HG02798 (cell line): ENCODE measurements at regions not wholly inside any gene's neighbourhood (a gene's known extent, or its start where the extent isn't known, plus 50 kb on each side); places are given as distances from the start of the nearest gene placed in this dataset.
"Not testable (repeated sequence)": the region's sequence is repeated elsewhere in the genome, so short reads cannot be mapped to it uniquely, and the experiment has no call there.

Experiments
- ATAC-seq: cut with Tn5 transposase; IDR thresholded peaks from one replicate; pipeline ENCODE4 v1.9.1; 2021; ENCODE audit warnings: mild to moderate bottlenecking; ENCODE audit not compliant: unreplicated experiment, poor library complexity

- ATAC-seq: no peak
Observed at GRCh38 chr12:126425264-126425663, 1360.0 kb downstream of the AACS start.

DNA sequence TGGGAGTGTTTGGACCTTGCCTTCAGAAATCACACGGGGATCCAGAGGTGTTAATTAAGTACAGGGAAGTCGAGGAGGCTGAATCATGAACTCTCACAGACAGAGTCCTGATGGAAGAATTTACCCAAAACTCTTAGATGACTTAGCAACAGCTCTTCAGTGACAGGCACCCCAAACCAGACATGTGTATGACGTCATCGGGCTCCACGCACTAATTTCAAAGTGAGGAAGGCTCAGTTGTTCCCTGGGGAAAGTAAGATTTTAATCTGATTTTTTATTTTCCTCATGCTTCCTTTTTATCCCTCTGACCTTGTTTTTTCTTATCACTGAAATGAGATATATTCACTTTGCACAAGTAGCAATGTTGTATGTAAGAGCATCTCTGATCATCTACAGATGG, 1363.5 kb downstream of the AACS start:
- no peak for ATAC-seq

- no peak for ATAC-seq
Observed at GRCh38 chr12:126430921-126431320, 1365.7 kb downstream of the AACS start.

GRCh38 chr12:126431767-126432166, 1366.5 kb downstream of the AACS start:
- no peak for ATAC-seq

DNA sequence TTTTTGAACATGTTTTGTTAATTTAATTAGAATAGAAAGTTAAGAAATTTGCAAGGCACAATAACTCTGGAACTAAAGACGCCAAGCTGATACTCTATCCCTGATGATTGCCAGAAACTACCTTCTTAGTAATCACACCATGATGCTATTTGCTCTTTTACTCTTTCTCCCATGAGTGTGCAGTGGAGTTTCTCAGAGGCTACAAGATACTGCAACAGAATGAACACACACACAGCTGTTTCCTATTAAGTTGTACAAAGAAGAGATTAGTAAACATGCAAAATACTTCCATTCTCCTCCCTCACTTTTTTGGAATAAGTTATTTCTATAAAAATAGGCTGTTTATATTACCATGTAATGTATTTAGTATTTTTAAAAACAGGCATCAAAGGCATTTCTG, 1367.5 kb downstream of the AACS start:
- no peak for ATAC-seq

DNA sequence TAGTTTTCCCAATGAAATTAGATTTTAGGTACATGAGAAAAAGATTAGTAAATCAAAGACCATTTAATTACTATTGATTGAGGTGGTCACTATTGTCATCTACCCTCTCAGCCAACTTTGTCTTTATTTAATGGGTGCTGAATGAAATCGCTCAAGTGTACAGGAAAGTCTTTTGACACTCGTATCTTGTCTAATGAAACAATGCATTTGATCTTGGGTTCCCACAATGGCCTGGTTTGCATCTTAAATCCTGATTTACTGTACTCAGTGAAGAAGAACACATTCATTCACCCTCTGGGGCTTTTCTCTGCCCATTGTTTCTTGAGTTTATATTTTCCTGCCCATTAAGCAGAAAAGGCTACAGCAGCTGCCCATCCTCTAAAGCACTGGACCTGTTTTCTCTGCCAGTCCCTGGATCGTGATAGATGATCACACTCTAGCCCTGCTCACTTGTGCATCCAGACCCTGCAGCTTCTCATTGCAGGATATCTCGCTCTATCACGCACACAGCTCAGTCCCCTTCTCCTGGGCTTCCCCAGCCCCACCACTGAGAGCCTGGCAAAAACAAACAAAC, 1369.3 kb downstream of the AACS start:
- no peak for ATAC-seq

DNA sequence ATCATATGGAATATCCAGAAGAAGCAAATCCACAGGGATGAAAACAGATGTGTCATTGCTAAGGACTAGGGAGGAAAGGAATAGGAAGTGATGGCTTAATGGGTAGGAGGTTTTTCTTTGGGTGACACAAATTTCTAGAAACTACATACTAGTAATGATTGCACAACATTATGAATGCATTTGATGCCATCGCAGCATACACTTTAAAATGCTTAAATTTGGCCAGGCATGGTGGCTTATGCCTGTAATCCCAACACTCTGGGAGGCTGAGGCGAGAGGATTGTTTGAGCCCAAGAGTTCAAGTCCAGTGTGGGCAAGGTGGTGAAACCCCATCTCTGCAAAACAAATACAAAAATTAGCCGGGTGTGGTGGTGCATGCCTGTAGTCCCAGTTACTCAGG, 1370.8 kb downstream of the AACS start:
- no peak for ATAC-seq

DNA sequence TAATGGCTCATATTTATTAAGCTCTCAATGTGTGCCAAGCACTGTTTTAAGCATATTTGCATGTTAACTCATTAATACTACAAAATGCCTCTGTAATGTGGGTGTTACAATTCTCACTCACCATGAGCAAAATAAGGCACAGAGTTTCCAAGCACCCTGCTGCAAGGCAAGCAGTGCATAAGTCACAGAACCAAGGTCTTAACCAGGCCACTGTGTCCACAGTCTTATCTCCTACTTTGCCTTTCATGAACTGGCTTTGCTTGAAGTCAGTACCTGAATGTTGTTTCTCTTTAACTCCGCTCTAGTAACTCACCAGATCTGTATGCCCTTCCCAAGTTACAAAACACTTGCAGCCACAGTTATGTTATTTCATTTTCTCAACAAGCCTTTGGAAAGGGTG, 1372.7 kb downstream of the AACS start:
- ATAC-seq: no peak

DNA sequence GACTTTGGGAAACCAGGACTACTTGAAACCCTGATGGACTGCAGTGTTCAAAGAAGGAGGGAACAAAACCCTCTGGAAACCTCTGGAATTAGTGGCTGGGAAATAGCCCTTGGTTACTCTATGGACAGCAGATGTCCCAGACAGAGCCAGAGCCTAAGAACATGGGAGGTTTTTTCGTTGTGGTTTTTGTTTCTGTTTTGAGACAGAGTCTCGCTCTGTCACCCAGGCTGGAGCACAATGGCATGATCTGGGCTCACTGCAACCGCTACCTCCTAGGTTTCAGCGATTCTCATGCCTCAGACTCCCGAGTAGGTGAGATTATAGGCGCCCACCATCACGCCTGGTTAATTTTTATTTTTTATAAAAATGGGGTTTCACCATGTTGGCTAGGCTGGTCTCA, 1378.7 kb downstream of the AACS start:
- ATAC-seq: no peak

- no peak for ATAC-seq
Observed at GRCh38 chr12:126447346-126447745, 1382.1 kb downstream of the AACS start.

GRCh38 chr12:126451809-126452208, 1386.6 kb downstream of the AACS start:
- no peak for ATAC-seq

DNA sequence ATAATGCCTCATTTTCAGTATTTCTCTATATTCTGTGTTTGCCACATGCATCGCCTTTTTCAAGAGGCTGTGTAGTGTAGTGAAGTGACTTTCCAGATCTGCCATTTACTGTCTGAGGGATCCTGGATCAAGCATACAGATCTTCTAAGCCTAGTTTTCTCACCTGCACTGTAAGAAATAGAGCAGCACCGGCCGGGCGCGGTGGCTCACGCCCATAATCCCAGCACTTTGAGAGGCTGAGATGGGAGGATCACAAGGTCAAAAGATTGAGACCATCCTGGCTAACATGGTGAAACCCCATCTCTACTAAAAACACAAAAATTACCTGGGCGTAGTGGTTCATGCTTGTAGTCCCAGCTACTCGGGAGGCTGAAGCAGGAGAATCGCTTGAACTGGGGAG, 1387.5 kb downstream of the AACS start:
- ATAC-seq: not testable (repeated sequence)

GRCh38 chr12:126454581-126454980, 1389.3 kb downstream of the AACS start:
- no peak for ATAC-seq

- no peak for ATAC-seq
Observed at GRCh38 chr12:126457776-126458175, 1392.5 kb downstream of the AACS start.

DNA sequence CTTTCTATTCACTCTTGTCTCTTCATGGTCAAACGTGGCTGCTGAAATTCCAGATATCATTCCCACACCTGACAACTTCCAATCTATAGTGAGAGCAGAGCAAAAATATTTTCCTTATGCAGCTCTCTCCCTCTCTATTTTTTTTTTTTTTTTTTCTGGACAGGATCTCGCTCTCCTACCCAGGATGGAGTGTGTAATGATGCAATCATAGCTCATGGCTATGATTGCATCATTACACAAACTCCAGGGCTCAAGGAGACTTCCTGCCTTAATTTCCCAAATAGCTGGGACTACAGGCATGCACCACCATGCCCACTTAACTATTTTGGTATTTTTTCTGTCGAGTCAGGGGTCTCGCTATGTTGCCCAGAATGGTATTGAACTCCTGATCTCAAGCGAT, 1398.9 kb downstream of the AACS start:
- no peak for ATAC-seq

GRCh38 chr12:126469211-126469610, 1404.0 kb downstream of the AACS start:
- ATAC-seq: no peak

GRCh38 chr12:126474703-126475102, 1409.5 kb downstream of the AACS start:
- no peak for ATAC-seq

DNA sequence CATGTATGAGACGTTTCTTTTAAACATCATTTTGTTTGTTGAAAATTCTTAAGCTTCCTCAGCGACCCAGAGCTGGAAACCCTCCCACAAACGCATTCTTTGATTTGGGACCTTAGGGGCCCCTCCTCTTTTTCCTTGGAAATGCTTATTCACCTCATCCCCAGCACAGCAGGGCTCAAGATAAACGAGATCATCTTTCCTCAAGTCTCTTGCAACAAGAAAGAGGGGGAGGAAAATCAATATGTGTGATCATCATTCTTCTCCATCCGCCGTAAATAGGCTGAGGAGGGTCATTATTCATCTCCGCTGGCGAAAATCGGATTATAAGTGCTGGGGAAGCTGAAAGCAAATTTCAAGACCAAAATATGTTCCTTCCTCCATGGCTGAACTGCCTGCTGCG, 1415.2 kb downstream of the AACS start:
- no peak for ATAC-seq

- no peak for ATAC-seq
Observed at GRCh38 chr12:126481688-126482087, 1416.5 kb downstream of the AACS start.

DNA sequence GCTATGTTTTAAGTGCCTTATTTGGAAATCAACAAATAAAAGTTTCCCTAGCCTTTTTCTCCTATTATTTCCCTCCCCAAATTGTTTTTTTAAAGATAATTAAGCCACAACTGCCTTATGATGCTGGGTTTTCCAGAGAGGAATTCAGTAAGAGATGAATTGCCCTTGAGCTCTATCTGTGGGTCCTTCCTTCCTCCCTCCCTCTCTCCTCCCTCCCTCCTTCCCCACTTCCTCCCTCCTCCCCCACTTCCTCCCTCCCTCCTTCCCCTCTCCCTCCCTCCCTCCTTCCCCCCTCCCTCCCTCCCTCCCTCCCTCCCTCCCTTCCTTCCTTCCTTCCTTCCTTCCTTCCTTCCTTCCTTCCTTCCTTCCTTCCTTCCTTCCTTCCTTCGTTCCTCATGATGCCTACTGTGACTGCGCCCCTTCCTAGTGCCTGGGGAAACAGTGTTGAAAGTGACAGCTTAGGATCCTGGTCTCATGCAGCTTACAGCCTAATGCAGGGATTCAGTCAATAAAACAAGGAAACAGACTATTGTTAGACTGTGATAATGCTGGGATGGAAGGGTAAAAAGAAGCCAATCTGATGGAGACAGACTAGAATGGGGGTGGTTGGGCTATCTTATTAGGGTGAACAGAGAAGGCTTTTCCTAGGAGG, 1417.1 kb downstream of the AACS start:
- ATAC-seq: no peak

- no peak for ATAC-seq
Observed at GRCh38 chr12:126483145-126484068, 1418.2 kb downstream of the AACS start.
